GM19239 (cell line): ENCODE measurements at regions not wholly inside any gene's neighbourhood (a gene's known extent, or its start where the extent isn't known, plus 50 kb on each side); places are given as distances from the start of the nearest gene placed in this dataset.
"Not testable (repeated sequence)": the region's sequence is repeated elsewhere in the genome, so short reads cannot be mapped to it uniquely, and the experiment has no call there.

Experiments used
- DNase-seq: peaks from one replicate; pipeline ENCODE4 v3.0.0; 2011; ENCODE audit warnings: low spot score; ENCODE audit not compliant: insufficient read length
- FAIRE-seq: peaks from 2 replicates; lab custom pipeline; 2011; peaks lifted over from hg19 to GRCh38; lab: Jason Lieb, UNC

DNA sequence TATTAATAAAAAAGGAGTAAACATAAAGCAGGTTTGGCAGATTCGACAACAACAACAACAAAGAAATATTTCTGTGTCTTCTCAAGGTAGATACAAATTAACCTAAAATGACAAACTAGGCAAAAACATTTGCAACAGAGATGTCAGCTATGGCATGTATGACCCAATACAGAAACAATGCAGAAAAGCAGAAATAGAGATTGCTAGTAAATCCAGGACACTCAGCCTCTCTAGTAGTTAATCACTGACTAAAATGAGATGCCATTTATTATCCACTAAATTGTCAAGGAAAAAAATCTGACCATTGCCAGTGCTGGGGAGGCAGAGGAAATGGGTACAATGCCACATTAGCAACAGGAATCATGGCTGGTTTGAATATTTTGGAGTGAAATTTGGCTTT, 250.5 kb downstream of the TEX29 start:
- DNase-seq = no peak
- no peak for FAIRE-seq

DNA sequence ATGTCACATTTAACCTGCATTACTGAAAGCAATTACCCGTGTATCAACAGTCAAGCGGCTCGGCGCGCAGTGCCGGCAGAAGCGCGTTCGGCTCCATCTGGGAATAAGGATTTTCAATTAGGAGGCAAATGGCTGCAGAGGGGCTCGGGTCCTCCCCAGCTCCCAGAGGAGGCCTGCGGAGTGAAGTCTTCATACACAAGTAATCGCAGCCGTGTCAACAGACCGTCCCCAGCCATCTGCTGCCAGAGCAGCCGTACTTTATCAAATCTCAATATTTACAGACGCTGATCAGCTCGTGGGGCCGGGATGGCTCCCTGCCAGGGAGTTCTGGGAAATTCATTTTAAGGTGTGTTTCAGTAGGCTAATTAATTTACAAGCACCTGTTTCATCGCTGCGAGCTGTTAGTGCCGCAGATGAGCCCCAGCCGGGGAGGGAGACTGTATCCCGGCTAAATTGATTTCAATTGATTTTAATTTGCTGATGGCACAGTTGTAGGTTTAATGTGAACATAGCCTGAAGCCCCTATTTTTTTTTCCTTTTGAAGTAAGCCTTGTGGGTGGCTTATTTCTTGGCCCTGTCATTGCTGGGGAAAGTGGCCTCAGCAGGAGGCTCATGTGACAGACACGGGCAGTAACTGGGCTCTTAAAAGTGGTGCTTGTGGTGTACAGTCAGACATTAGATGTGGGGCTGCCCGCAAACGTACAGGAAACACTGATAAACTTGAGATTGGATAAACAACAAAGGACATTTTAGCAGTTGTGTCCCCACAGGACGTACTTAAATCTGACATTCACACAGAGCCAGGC, 252.7 kb downstream of the TEX29 start:
- FAIRE-seq (no peak), DNase-seq (no peak)

DNA sequence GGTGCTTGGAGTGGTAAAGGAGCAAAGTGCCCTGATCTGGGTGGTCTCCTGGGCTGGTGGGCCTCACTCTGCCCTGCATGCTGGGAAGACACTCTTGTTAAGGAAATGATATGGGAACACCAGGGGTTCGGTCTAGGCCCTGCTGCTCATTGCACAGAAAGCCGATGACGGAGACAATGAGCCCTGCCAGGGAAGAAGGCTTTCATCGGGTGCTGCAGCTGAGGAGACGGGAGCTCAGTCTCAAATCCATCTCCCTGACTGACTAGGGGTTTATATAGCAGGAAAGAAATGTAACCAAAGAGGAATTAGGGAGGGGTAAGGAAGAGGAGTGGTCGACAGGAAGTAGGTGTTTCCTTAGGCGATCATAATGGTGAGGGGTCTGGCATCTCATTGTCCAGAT, 253.4 kb downstream of the TEX29 start:
- no peak for FAIRE-seq
- no peak for DNase-seq

DNA sequence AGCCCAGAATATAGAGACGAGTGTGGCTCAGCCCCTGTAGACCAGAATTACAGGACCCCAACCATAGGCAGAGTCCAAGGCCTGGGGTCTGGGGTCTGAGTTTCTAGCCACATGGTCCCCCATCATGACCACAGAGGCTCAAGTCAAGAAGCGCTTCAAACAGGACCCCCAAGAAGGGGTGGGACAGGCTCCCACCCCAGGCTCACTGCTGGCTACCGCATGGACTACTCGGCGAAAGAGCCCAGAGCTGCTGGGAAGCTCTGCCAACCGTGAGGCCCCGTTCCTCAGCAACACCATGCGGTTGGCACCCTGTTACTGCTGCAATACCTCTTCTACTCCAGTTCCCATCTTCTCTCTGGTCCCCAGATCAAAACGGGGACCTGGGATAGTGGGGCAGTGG, 254.8 kb downstream of the TEX29 start:
- DNase-seq (no peak), FAIRE-seq (no peak)

DNA sequence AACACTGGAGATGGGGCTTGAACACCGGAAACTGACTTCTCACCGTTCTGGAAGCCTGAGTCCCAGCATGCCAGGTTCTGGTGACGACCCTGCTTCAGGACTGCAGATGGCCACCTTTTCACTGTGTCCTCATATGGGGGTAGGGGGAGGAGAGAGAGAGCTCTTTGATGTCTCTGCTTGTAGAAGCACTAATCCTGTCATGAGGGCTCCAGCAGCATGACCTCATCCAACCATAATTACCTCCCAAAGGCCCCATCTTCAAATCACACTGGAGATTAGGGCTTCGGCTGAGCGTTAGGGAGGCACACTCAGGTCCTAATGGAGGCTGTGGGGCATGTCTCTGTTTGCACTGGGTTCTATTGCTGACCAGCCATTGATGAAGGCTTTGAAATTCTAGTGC, 255.3 kb downstream of the TEX29 start:
- DNase-seq (no peak), FAIRE-seq (no peak)

DNA sequence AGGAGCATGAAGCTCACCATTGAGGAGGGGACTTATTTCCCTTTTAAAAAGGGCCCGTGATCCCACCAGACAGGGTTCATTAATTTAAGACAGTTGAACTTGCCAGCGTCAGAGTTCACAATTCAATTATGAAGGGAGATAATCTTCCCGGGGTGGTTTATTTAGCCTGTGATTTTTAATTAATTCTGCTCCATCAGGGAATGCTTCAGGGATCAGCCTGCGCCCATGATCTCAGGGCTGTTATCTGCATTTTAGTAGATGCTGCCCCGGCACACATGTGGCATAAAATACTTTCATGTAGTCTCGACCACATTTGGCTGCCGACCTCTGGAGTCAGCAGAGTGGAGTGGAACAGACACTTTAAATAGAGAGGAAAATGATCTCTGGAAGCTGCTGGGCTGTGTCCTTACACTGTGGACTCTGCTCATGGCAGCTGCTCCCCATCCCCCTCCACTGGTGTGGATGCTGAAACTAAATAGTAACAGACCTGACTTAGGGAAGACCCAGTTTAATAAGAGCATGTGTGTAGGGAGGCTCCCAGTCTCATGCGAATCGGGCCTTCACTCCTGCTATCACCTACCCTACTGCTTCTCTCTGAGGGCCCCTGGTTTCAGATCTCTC, 256.9 kb downstream of the TEX29 start:
- DNase-seq (no peak), FAIRE-seq (no peak)

DNA sequence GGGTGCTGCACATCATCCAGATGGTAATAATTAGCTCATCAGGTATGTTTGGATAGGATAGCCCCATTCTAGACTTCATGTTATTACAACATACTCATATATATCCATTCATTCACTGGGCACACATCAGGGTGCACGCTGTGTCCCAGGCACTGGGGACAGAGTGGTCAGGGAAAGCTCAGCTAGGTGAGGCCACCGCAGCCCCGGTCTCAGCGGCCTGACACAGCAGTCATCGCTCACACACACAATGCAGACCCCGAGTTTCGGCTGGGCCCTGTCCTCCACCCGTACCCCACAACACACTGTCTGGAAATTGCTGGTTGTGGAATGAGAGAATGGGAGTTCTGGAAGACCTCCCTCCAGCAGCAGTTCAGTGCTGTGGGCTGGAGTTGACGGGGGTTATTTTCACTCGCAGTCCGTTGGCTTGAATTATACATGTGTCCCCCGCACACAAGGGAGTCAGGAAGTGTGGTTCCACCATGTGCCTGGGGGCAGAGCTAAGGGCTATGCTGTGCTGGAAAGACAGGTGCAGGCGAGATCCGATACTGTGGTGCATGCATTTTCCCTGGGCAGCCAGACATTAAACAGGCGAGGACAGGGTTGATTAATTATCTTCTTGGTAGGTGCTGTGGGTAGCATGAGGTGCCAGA, 257.6 kb downstream of the TEX29 start:
- FAIRE-seq = no peak
- DNase-seq = no peak

DNA sequence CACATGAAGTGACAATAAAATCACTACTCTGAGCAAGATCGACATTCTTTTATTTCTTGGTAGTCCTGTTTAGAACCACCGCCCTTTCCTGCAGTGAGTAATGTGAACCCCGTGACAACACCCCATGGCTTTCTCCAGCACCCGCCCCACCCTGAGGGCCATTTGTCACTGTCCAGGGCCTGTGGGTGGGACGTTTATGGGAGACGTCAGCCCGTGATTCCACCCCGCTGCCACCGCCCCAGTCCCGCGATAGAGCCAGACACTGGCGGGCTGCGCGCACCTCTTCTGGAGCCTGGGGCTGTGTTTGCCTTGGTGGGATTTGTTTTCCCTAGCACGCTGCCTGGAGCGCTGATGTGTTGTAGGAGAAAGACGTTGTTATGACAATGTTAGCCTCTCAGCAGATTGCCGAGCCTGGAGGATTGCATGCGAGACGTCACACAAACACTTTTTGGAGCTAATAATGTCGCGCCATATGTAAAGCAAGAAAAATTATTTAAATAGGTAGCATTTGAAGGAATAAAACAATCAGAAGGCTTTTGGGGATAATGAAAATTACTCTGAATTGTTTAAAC, 263.7 kb downstream of the TEX29 start:
- DNase-seq (no peak), FAIRE-seq (no peak)

DNA sequence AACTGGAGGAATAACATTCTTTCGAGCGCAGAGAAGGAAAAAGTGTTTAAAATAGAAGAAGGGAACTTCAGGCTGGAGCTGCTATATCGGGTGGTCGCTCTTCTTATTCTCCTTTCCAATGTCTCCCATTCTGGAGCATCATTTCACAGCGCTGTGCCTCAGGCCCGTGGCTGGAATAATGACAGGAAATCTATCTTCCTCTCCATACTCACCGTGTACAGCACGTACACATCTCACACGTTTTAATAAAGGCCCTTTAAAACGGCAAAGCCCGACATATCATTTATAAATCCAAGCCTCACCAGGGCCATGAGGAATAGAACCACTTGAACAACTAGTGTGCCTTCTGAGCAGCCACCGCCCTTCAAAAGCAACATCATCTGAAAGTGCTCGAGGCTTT, 264.4 kb downstream of the TEX29 start:
- DNase-seq = no peak
- FAIRE-seq = no peak

DNA sequence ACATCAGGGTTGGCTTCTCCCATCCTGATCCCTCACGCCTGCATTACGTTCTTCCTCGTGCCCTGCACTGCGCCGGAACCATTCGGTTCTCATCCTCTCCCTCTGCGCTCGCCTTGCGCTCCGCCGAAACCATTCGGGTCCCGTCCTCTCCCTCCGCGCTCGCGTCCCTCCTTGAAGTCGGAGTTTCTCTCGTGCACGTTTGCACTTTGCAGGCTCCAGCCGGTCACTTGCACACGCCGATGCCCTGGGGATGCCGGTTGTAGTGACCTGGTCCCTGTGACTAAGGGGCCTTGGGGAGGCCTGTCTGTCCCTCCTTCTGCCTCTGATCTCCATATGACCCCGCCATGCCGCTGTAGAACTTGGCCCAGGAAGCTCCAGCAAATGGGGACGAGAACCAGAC, 265.8 kb downstream of the TEX29 start:
- no peak for DNase-seq
- FAIRE-seq = no peak

DNA sequence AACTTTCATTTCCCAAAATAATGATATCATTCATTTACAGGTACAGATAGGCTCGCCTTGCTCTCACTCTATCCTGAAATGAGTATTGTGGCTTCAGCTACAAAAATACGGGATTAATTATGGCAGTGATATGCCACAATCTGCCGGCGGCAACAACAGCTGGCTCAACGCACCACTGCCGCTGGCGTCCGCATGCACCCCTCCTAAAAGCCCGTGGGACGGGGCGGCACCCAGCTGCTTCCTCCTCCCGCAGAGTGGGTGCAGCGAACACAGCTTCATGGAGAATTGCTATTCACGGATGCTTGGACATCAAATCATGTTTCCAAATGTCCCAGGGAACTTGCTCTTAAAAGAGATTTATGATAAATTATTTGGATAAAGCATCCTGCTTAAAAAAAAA, 266.8 kb downstream of the TEX29 start:
- DNase-seq = no peak
- FAIRE-seq = no peak

DNA sequence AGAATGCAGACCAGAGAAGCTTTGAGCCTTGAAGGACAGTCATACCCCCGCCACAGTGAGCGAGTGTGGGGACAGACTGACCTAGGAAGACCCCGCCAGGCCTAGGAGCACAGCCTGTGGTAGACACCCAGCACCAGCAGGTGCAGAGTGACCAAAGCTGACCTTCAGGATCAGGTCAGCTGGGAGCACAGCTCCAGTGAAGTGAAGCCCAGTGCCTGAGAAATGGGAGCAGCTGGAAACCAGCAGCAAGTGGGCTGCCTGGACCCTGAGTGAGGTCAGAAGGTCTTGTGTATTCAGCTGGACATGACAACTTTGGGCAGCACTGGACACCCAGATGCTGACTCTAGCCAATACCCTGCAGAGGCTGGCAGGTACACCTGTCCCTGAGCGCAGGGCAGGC, 268.9 kb downstream of the TEX29 start:
- DNase-seq = no peak
- FAIRE-seq = no peak

DNA sequence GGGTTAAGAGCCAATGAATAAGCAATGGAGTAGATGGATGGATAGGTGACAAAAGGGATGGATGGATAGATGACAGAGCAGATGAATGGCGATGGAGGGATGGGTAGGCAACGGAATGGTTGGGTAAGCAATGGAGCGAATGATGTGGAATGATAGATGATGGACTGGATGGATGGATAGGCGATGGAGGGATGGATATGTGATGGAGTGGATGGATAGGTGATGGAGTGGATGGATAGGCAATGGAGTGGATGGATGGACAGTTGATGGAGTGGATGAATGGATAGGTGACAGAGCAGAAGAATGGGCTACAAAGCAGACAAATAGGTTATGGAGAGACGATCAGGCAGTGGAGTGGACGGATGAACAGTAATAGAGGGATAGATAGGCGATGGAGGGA, 269.6 kb downstream of the TEX29 start:
- no peak for FAIRE-seq

DNA sequence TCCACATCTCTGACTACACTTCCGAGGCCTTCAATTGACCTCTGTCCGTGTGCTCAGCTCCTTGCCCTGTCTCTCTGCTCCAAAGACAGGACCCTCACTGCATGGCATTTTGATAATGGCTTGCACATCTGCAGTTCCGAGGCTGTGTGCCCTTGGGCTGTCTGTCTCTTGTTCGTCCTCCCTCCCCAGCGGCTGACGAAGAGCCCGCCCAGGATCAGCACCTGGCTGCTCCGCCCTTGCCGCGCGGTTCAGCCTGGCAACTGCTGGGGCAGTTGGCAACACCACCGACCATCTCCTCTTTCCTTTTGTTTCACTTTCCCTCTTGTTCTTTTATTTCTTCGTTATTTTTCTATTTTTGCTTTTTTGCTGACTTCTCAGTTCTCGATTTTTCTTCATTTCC, 270.4 kb downstream of the TEX29 start:
- DNase-seq (no peak), FAIRE-seq (no peak)

More for the DNA sequence above, 269.6 kb downstream of the TEX29 start:
- no peak for DNase-seq

DNA sequence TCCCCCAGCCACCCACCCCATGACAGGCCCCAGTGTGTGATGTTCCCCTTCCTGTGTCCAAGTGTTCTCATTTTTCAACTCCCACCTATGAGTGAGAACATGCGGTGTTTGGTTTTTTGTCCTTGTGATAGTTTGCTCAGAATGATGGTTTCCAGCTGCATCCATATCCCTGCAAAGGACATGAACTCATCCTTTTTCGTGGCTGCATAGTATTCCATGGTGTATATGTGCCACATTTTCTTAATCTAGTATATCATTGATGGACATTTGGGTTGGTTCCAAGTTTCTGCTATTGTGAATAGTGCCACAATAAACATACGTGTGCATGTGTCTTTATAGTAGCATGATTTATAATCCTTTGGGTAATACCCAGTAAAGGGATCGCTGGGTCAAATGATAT, 273.0 kb downstream of the TEX29 start:
- FAIRE-seq, DNase-seq: not testable (repeated sequence)

DNA sequence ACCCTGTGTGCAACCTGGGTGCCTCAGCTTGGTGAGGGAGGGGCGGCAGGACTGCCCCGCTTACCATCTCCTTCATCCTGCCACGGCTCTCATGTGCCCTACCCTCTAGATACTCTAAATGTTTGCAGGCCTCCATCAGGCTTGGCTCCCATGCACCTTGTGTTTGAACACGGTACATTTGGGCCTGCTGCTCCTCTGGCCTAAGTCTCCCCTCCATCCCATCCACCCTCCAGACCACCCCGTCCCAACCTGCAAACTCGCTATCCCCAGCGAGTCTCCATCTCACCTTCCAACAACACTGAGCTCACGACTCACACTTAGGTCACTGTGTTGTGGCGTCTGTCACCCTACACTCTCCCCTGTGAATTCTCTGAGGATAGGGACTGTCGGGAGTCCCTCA, 274.2 kb downstream of the TEX29 start:
- DNase-seq (no peak), FAIRE-seq (no peak)

DNA sequence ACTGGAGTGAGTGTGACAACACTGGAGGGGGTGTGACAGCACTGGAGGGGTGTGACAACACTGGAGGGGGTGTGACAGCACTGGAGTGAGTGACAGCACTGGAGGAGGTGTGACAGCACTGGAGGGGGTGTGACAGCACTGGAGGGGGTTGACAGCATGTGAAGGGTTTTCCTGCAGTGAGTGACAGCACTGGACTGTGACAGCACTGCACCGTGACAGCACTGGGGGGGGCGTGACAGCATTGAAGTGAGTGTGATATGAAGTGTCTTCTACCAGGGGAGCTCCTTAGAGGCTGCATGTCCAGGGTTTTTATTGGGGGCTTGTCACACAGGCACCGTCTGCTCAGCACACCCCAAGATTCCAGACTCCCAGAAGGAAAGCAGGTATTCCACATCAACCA, 274.8 kb downstream of the TEX29 start:
- DNase-seq = no peak
- FAIRE-seq = no peak

DNA sequence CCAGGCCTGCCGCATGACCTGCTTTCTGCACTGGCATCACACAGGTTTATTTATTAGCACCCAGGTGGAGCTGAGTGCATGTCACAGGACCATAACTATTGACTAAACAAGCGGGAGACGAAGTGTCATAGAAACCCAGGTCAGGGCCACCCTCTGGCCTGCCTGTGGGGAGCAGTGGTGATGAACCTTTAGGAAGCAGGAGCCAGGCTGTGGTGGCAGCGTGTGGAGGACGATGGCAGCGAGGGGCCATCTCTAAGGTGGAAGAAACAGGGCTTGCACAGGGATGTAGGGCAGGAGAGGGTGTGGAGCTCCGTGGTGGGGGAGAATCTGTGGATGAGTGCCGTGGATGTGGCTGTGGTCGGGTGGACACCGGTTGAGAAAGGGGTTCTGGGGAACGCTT, 275.3 kb downstream of the TEX29 start:
- FAIRE-seq = no peak
- DNase-seq = no peak

DNA sequence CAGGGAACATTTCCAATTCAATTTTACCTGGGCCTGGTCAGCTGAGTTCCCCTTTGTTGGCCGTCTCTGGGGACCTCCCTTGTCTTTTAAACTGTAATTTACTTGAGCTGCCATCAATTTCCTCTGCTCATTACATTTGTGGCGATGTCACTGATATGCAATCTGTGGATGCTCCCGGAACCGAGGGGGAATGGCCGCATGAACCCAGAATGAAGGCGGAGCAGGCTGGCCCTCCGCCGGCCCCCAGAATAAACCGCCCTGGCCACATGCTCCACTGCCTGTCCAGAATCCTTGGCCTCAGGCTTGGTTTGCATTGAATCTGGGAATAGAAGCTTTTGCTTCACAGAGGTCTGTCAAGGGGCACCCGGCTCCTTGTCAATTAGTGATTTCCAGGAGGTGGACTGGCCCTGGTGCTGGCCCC, 276.8 kb downstream of the TEX29 start:
- no peak for FAIRE-seq

DNA sequence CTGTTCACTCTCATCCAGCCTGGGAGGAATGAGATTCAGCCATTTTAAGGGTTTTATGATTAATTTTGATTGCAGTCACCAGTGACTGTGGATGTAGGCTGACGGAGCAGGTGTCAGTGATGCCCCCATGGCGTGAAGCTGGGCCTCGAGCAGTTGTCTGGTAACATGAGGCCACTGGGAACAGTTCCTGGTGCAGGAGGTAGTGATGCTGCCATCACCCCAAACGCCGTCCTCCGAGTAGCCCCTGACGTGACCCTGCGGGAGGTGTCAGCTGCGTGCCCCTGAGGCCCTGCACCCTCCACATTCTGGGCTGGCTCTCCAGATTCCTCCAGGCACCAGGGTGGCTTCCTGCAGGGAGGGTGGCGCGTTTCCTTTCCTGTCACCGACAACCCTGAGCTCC, 277.2 kb downstream of the TEX29 start:
- FAIRE-seq = no peak
- DNase-seq = no peak

More for the DNA sequence above, 276.8 kb downstream of the TEX29 start:
- no peak for DNase-seq

DNA sequence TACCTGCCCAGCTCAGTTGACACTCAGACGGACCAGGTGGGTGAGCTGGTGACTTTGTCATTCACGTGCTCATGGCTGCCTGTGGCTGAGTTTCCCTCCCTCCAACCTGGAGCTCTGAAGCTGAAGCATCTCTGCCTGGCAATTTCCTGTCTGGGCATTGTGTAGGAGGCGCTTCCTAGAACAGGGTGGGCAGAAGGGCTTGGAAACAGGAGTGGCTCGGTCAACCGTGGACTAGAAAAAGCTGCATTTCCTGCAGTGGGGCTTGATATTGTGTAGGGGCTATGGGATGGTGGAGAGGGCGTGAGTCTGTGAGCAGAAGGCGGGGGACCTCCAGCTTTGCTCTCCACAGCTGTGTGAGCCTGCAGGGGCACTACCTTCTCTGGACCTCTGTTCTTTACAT, 278.3 kb downstream of the TEX29 start:
- DNase-seq (no peak), FAIRE-seq (no peak)
